NCI-H2196 treated with DMSO at 0.1 percent for 48 hours (cell line): ENCODE measurements at regions not wholly inside any gene's neighbourhood (a gene's known extent, or its start where the extent isn't known, plus 50 kb on each side); places are given as distances from the start of the nearest gene placed in this dataset.

ENCODE experiments used
- DNase-seq: peaks from one replicate; lab custom pipeline; 2025; ENCODE audit not compliant: unreplicated experiment; lab: John Stamatoyannopoulos, UW

- no peak for DNase-seq
Observed at GRCh38 chr2:106628377-106628776, 141.2 kb downstream of the CD8B2 start.

DNA sequence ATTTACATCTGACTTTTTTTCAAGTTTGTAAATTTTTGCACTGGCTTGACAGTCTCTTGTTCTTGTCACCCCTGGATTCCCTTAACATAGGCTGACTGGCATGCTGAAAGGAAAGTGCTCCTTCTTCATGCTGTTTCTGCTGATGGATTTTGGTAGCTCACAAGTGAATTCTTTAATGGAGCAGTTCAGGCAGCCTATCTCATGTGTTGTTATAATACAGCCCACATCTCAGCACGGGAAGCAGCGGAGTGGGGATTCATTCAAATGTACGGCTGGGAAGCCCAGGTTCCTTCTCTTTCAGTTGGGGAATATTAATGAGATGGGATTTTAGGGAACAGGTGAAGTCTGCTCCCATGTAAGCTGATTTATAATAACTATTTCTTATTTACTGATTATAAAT, 142.8 kb downstream of the CD8B2 start:
- no peak for DNase-seq

DNA sequence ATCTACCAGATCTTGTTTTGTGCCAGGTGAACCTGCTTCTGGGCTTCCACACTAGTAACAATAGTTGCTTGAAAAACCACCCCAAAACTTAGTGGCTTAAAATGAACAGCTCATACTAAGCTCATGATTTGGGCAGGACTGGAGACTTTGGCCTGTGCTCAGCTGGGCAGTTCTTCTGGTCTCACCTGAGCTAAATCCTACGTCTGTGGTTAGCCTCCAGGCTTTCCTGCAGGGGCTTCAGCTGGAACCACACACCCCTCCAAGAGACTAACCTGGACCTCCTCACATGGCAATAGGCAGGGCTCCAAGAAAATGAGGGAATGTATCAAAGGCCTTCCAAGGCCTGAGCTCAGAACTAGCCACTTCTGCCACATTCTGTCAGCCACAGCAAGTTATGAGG, 144.1 kb downstream of the CD8B2 start:
- no peak for DNase-seq

DNA sequence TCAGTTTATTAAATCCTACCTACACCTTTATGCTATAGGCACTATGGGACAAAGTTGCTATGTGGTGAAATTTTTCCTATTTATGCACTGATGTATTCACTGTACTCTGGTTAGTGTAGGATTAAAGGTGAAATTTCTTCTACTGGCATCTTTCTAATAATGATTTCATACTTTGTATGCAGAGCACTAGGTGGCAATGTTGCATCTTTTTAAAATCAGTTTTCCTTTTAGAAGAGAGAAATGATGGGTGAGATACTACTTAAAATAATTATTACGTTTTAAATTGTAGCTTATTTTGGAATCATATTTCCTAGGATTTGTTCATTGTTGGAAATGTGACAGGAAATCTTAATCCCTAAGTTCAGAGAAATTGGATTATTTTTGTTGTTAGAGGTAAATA, 150.9 kb downstream of the CD8B2 start:
- DNase-seq: no peak

GRCh38 chr2:106638580-106638979, 151.4 kb downstream of the CD8B2 start:
- no peak for DNase-seq

GRCh38 chr2:106642679-106643078, 155.5 kb downstream of the CD8B2 start:
- no peak for DNase-seq

DNA sequence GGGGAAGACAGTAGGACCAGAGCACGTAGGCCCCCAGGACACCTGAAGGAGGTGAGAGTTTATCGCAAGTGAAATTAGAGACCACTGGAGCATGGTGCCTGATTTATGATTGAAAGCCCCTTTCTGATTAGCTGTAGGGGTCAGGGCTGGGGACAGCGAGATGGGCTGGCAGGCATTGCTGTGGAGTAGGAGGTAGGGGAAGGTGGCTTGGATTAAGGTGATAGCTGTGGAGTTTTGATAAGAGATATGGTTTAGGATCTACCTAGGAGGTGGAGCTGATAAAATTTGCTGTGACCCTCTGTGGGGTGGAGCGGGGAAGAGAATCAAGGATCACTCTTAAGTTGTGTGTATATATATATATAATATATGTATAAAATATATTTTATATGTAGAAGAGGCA, 157.5 kb downstream of the CD8B2 start:
- DNase-seq: no peak

DNA sequence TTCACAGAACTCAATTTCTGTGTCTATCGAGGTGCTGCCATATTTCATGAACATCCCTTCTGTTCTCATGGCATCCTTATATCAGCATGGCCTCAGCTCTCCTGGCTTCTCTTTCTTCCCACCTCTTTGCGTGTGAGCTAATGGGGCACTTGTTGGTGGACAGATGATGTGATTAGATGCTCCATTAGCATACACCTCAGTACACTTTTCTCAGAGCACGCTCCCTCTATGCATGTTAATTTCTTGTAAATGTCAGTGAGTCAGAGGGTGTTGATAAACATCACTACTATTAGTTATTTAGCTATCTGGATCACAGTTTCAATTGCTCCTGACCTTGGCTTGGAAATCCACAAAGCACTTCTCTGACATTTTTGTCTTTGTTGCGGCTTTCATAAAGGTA, 159.4 kb downstream of the CD8B2 start:
- DNase-seq: no peak

- DNase-seq: no peak
Observed at GRCh38 chr2:106649306-106649705, 162.1 kb downstream of the CD8B2 start.

GRCh38 chr2:106653465-106653864, 166.3 kb downstream of the CD8B2 start:
- DNase-seq: no peak

DNA sequence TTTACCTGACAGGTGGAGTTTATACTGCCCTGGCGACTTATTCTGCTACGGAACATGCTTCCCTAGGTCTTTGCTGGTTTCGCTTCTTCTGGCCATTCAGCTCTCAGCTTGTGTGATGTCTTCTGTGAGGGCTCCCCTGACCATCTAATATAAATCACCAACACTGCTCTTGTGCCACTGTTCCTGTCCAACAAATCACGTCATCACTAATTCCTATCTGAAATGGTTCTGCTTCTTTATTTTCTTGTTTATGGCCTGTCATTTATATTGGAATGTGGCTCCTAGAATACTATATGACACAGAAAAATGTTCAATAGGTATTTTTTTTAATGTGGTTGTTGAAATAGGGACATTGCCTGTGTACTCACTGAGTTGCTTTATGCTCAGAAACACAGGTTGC, 171.5 kb downstream of the CD8B2 start:
- DNase-seq: no peak

DNA sequence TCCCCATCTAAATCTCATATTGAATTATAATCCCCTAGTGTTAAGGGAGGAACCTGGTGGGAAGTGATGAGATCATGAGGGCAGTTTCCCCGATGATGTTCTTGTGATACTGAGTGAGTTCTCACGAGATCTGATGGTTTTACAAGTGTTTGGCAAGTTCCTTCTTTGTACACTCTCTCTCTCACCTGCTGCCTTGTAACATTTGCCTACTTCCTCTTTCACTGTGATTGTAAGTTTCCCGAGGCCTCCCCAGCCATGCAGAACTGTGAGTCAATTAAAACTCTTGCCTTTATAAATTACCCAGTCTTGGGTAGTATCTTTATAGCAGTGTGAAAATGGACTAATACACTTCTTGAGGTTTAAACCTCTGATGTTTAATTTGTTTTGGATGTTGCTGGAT, 177.5 kb downstream of the CD8B2 start:
- no peak for DNase-seq

- no peak for DNase-seq
Observed at GRCh38 chr2:106667478-106668070, 180.4 kb downstream of the CD8B2 start.

- DNase-seq: no peak
Observed at GRCh38 chr2:106685180-106685897, 198.2 kb downstream of the CD8B2 start.

GRCh38 chr2:106686814-106687213, 199.2 kb downstream of the ST6GAL2 start:
- no peak for DNase-seq

- DNase-seq: no peak
Observed at GRCh38 chr2:106694964-106695470, 190.9 kb downstream of the ST6GAL2 start.

- no peak for DNase-seq
Observed at GRCh38 chr2:106695919-106696318, 190.0 kb downstream of the ST6GAL2 start.

DNA sequence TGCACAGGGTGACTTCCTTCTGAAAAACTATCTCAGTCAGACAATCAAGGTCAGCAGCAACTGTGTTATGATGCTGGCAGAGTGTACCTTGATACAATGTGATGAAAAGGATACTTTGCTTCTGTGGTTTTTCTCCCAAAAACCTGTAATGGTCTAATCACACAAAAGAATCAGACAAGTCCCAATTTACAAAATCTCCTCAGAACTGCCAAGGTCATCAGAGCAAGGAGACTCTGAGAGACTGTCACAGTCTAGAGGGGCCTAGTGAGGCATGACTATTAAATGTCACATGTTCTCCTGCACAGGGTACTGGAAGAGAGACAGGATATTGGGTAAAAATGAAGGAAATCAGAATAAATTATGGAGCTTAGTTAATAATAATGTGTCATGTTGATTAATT, 185.4 kb downstream of the ST6GAL2 start:
- no peak for DNase-seq

DNA sequence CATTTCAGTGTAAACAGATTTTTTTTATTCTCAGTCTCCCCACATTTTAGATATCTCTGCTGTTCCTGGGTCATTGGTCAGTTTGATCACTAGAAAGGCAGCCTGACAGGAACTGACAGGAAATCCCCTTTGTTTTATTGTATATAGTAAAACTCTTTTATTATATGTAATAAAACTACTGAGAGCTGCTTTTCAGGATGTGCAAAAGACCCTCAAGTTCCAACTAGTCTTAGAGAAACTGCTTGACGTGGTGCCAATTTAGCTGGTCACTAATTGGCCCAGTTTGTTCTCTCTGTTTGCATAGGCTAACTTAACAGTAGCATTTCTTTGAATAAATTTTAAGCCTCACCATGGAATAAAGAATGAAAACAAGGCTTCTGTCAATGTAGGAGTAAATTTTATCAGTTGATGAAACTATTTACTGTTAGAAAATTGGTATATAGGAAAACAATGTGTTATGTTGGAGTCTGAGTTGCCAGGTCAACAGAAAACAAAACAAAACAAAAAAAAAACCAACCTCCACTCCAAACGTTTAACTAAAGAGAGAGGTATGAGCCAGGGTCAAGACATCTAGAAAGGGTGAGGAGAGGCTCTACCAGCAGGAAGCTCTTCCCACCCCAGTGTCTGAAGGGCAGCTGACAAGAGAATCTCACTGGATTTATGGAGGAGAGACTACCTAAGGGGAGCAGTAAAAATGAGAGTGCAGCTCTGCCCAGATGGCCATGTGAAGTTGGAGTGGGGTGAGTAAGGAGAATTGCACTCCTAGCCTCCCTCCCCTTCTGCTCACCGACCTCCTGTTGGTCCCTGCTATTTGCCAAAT, 184.6 kb downstream of the ST6GAL2 start:
- no peak for DNase-seq

- no peak for DNase-seq
Observed at GRCh38 chr2:106703161-106703560, 182.8 kb downstream of the ST6GAL2 start.

DNA sequence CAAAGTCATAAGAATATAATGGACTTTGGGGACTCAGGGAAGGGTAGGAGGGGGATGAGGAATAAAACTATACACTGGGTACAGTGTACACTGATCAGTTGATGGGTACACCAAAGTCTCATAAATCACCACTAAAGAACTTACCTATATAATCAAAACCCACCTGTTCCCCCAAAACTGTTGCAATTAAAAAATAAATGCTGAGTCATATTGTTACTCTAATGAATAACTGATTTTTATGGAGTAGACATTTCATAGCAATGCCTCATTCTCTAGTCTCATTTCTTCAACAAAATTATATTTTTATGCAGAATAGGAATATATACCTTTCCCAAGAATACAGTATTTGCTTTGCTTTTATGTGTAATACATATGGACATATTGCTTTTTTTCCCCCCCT, 181.2 kb downstream of the ST6GAL2 start:
- DNase-seq: no peak

DNA sequence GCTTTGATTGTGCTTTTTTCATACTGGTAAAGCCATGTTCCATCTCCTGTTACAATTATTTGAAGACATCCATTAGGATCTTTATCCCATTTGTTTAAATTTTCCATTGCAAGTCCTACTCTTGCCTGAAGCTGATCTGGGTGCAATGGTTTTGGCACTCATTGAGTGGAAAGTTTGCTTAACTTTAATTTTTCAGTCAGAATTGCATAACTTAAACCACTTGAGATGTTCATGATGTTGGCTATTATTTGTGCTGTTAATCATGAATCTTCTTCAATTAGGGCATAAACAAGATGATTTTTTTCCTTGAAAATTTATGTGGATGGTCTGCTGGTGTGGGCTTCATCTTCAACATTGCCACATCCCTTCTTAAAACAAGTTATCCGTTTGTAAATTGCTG, 180.1 kb downstream of the ST6GAL2 start:
- no peak for DNase-seq
